ACC112 (cell line): ENCODE measurements at regions not wholly inside any gene's neighbourhood (a gene's known extent, or its start where the extent isn't known, plus 50 kb on each side); places are given as distances from the start of the nearest gene placed in this dataset.
"Not testable (repeated sequence)": the region's sequence is repeated elsewhere in the genome, so short reads cannot be mapped to it uniquely, and the experiment has no call there.

Experiments used
- H2AFZ ChIP-seq: fragments of 200-600 bp; sonication (generic); one replicate; pipeline ENCODE4 v1.6.0; 2017; ENCODE audit warnings: antibody characterized with exemption, low read length; ENCODE audit not compliant: unreplicated experiment
- H3K27ac ChIP-seq: fragments of 200-600 bp; sonication (generic); 2 replicates; pipeline ENCODE4 v1.5.1; 2014; ENCODE audit warnings: low read depth, mild to moderate bottlenecking, antibody characterized with exemption, low read length, moderate library complexity
- H3K27me3 ChIP-seq: fragments of 200-600 bp; sonication (generic); 2 replicates; pipeline ENCODE4 v1.6.1; 2014; ENCODE audit warnings: mild to moderate bottlenecking, antibody characterized with exemption, low read length, moderate library complexity, mixed read lengths; ENCODE audit not compliant: insufficient read depth
- H3K36me3 ChIP-seq: fragments of 200-600 bp; sonication (generic); 2 replicates; pipeline ENCODE4 v1.6.1; 2016; ENCODE audit warnings: mild to moderate bottlenecking, antibody characterized with exemption, low read length, moderate library complexity, mixed read lengths; ENCODE audit not compliant: insufficient read depth
- H3K4me1 ChIP-seq: fragments of 200-600 bp; sonication (generic); one replicate; pipeline ENCODE4 v1.6.1; 2016; ENCODE audit warnings: low read length, mixed read lengths; ENCODE audit not compliant: insufficient read depth, unreplicated experiment, control insufficient read depth
- H3K4me3 ChIP-seq: fragments of 200-600 bp; sonication (generic); 2 replicates; pipeline ENCODE4 v1.5.1; 2014; ENCODE audit warnings: mild to moderate bottlenecking, low read depth, low read length
- H3K79me2 ChIP-seq: fragments of 200-600 bp; sonication (generic); one replicate; pipeline ENCODE4 v1.6.0; 2016; ENCODE audit warnings: low read length; ENCODE audit not compliant: control insufficient read depth, unreplicated experiment, insufficient read depth

DNA sequence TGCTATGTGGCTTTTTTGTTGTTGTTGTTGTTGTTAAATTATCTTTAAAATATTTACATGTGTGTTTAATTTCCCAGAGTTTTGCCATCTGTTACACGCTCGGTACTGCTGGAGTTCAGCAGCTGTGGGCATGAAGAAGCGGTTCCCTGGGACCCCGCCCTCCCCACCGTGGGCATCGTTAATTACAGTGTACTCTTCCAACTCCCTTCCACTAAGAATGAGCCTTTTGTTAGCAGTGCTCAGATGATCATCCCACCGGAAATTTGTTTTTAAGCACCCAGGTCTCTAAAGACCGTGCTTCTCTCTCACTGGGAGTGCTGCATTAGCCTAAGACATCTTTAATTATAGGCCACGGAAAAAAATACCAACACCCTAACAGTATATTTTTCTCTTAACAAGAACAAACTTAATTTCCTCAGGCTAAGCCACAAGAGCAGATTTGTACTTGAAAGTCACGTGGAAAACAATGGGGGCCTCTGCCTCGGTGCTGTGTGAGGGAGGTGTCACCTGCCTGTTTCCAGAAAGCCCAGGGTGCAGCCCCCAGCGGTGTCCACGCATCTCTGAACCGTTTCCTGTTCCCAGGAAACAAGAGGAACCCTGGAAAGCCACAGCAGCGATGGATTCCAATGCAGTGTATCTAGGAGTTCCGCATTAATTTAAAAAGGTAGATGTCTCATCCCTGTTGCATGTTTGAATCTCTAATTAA is 113.3 kb upstream of the FRMD1 start:
- Histone ChIP-seq H3K27me3 (peaks cover 5% of the 10 kb centered on the region; the same call in 1 of the 2 replicates), H3K27ac (no peak overlapping the region), H3K79me2 (no peaks in the 10 kb centered on the region), H3K4me3 (no peak overlapping the region), H2AFZ (no peak overlapping the region), H3K4me1 (no peaks in the 10 kb centered on the region), H3K36me3 (no peaks in the 10 kb centered on the region)

DNA sequence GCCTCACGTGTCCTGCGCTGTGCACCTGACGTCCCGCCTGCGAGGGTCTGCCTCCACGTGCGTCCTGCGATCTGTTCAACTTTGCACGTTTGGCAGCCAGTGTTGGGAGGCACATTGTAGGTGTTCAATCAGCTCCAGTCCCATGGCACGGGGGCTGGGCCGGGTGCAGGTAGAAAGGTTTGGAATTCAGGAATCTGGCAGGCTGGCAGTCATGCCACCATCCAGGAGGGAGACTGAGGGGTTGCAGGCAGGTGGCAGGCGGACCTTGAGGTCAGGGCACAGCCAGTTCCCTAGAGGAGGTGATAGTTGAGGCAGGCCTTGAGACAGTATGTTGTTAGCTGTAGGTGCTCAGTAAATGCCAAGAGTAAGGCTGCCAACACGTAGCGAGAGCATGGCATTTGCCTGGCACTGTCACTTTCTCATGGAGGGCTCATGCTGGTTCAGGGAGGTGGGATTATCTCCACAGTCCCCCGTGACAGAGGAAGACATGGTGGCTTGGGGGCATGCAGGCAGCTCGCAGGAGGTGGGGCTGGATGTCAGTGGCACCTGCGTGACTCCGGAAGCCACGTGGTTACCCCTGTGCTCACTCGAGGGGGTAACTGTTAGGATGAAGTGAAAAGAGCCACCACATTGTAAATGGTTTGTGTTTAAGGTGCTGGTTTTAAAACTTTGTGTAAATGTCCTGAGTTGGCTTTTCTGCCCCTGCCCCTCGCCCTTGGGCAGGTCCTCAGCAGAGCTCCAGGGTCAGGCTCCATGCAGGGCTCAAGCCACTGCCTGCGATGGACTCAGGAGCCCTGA is 111.8 kb upstream of the FRMD1 start:
- no peaks in the 10 kb centered on the region for H3K79me2 ChIP-seq
- H3K27ac ChIP-seq = no peak overlapping the region
- no peak overlapping the region for H2AFZ ChIP-seq
- H3K4me3 ChIP-seq = no peak overlapping the region
- no peaks in the 10 kb centered on the region for H3K4me1 ChIP-seq
- peaks cover 5% of the 10 kb centered on the region; the same call in 1 of the 2 replicates for H3K27me3 ChIP-seq
- H3K36me3 ChIP-seq = no peaks in the 10 kb centered on the region

DNA sequence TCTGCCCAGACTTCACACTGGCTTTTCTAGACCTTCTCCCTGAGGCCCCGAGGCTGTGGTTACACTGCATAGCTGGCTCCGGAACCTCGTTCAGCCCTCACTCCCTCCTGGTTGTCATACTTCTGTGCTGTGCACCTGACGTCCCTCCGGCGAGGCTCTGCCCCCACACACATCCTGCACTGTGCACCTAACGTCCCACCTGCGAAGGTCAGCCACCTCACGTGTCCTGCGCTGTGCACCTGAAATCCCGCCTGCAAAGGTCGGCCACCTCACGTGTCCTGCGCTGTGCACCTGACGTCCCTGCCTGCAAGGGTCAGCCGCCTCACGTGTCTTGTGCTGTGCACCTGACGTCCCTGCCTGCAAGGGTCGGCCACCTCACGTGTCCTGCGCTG is 111.0 kb upstream of the FRMD1 start:
- Histone ChIP-seq H3K4me3 (no peak overlapping the region), H3K27ac (no peak overlapping the region), H3K27me3 (peaks cover 5% of the 10 kb centered on the region; the same call in 1 of the 2 replicates)

DNA sequence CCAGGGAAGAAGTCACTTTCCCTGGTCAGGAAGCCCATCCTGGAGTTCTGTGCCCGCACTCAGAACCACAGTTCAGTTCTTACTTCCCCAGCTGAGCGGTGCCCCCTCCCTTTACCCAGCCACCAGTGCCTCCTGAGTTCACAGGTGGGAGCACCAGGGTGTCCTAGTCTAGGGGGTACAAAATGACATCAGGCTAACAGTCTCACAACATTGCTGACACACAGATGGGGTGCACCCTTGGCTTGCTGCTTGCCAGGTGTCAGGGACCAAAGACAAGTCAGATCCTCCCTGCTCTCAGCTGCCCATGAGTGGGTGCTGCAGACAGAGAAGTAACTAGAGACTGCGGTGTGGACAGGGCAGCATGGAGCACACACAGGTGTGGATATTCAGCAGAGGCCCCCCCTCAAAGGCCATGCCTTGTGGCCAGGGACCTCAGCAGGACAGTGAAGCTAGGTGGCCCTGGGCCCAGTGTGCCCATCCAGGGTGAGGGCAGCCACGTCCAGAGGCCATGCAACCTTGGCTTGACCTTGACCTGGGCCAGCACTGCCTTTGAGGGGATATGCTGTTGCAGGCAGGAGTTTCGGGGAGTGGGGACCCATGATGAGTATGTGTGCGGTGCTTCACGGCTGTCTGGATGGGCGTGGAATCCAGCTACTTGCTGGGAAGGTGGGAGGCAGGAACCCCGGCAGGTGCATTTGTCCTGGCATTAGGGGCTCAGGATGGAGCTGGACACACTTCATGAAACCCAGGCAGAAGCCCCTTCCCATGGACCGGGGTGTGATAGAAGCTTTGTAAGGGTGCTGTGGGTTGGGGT is 110.4 kb upstream of the FRMD1 start:
- Histone ChIP-seq H3K4me1 (no peaks in the 10 kb centered on the region), H3K4me3 (no peak overlapping the region), H3K27ac (no peak overlapping the region), H3K27me3 (peaks cover 5% of the 10 kb centered on the region; the same call in 1 of the 2 replicates), H2AFZ (no peak overlapping the region), H3K79me2 (no peaks in the 10 kb centered on the region), H3K36me3 (no peaks in the 10 kb centered on the region)

More for the DNA sequence above, 111.0 kb upstream of the FRMD1 start:
- Histone ChIP-seq H3K79me2 (no peaks in the 10 kb centered on the region), H3K4me1 (no peaks in the 10 kb centered on the region), H2AFZ (no peak overlapping the region), H3K36me3 (no peaks in the 10 kb centered on the region)

DNA sequence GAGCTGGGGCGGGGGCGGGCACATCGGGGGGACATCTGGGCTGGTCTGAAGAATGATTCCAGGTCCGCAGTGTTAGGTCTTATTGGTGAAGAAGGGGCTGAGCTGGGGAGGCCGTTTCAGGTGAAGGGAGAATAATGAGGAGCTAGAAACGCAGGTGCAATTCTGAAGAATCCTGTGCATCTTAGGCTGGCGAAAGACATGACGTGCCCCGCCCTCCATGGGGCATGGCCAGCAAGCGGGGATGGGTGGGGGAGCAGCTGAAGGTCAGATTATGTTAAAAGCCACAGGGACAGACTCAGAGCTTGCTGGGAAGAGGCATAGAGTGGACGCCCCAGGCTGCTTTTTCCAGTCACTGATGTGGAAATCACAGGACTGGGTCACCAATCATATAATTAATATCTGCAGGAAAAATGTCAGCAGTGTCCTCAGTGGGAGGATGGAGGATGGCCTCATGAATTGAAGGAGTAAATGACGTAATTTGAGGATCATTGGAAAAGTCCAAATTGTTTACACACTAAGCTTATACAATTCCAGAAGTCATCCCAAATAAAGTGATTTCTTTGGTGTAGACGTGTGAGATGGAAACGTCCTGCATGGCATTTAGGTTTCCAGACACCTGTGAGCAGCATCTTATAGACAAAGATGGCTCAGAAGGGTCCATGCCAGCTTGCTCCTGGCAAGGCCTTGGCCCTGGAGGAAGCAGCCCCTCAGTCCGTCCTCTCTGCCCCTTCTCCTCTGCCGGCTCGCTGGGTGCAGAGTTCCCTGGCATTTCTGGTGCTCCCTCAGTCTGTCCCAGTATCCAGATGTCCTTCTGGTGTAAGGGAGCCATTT is 109.6 kb upstream of the FRMD1 start:
- no peaks in the 10 kb centered on the region for H3K79me2 ChIP-seq
- H2AFZ ChIP-seq = no peak overlapping the region
- no peaks in the 10 kb centered on the region for H3K4me1 ChIP-seq
- no peak overlapping the region for H3K27ac ChIP-seq
- H3K27me3 ChIP-seq = peaks cover 5% of the 10 kb centered on the region; the same call in 1 of the 2 replicates
- H3K4me3 ChIP-seq = no peak overlapping the region
- no peaks in the 10 kb centered on the region for H3K36me3 ChIP-seq

DNA sequence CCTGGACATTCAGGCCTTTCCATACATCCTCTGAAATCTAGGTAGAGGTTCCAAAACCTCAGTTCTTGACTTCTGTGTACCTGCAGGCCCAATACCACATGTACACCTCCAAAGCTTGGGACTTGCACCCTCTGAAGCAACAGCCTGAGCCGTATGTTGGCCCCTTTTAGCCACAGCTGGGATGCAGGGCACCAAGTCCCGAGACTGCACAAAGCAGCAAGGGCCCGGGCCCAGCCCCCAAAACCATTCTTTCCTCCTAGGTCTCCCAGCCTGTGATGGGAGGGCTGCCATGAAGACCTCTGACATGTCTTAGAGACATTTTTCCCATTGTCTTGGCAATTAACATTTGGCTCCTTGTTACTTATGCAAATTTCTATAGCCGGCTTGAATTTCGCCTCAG is 107.4 kb upstream of the FRMD1 start:
- Histone ChIP-seq H3K27ac (no peak overlapping the region), H3K36me3 (no peaks in the 10 kb centered on the region), H3K79me2 (no peaks in the 10 kb centered on the region), H3K4me1 (no peaks in the 10 kb centered on the region), H2AFZ (no peak overlapping the region), H3K27me3 (no peaks in the 10 kb centered on the region), H3K4me3 (no peak overlapping the region)

DNA sequence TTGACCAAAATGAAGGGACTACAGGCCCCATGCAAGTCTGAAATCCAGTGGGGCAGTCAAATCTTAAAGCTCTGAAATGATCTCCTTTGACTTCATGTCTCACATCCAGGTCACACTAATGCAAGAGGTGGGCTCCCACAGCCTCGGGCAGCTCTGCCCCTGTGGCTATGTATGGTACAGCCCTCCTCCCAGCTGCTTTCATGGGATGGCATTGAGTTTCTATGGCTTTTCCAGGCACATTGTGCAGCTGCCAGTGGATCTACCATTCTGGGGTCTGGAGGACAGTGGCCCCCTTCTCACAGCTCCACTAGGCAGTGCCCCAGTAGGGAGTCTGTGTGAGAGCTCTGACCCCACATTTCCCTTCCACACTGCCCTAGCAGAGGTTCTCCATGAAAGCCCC is 107.0 kb upstream of the FRMD1 start:
- H3K4me3 ChIP-seq, H3K4me1 ChIP-seq, H3K79me2 ChIP-seq, H3K27ac ChIP-seq, H3K36me3 ChIP-seq, H2AFZ ChIP-seq, H3K27me3 ChIP-seq: not testable (repeated sequence)

DNA sequence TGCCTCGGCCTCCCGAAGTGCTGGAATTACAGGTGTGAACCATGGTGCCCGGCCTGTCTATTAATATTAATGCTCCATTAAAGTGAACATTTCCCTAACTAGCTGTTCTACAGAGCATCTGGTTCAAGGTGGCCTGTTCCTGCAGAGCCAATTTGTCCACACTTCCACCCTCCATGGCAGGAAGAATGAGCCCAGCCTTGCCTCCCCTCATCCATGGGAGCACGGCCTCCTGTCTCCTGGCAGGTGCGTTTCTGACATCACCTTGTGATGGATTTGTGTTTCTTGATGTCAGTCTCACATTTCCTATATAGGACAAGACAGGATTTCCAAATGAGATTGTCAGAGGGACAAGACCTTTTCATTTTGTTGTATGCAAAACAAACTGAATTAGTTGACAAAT is 105.7 kb upstream of the FRMD1 start:
- Histone ChIP-seq H3K79me2 (no peaks in the 10 kb centered on the region), H3K36me3 (no peaks in the 10 kb centered on the region), H3K4me1 (no peaks in the 10 kb centered on the region), H3K4me3 (no peak overlapping the region), H3K27ac (no peak overlapping the region), H3K27me3 (no peaks in the 10 kb centered on the region), H2AFZ (no peak overlapping the region)

DNA sequence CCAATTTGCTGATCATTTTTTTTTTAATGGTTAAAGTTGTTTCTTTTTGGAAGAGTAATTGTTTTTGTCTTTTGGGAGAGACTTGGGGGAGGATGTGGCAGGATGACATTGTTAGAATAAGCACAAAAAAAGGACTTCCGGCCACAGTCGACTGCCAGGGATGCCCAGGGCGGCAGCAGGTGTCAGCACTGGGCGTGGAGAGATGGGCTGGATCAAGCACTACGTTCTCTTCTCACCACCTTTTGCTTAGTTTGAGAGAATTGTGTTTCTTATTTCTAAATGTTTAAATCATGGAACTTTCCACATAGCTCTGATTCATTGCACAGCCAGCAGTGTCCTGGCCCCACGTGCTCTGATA is 104.6 kb upstream of the FRMD1 start:
- Histone ChIP-seq H3K27ac (no peak overlapping the region), H3K4me1 (no peaks in the 10 kb centered on the region), H2AFZ (no peak overlapping the region), H3K27me3 (no peaks in the 10 kb centered on the region), H3K36me3 (no peaks in the 10 kb centered on the region), H3K79me2 (no peaks in the 10 kb centered on the region), H3K4me3 (no peak overlapping the region)
